ENCODE measurements at regions not wholly inside any gene's neighbourhood (a gene's known extent, or its start where the extent isn't known, plus 50 kb on each side); places are given as distances from the start of the nearest gene placed in this dataset.

- TF ChIP-seq POLR2A (IDR thresholded peaks at IDR 0.05) (no peak), CTCF (IDR thresholded peaks at IDR 0.05) (no peak)
These were observed 110.8 kb downstream of the RFPL4B start for GRCh38 chr6:112457886-112458285.
